Immature natural killer cell (primary cell): ENCODE measurements at regions not wholly inside any gene's neighbourhood (a gene's known extent, or its start where the extent isn't known, plus 50 kb on each side); places are given as distances from the start of the nearest gene placed in this dataset.

Experiments used
- DNase-seq, 3 donors: peaks; one replicate each; pipeline ENCODE4 v3.0.0; 2022; ENCODE audit warnings: mixed read lengths in 1 of 3
- H3K27ac Mint-ChIP-seq, 6 donors: one replicate each; pipeline ENCODE4 v1.8.0; 2020; ENCODE audit warnings: mixed read lengths in 6 of 6, mild to moderate bottlenecking in 5 of 6, inconsistent platforms in 4 of 6, moderate library complexity in 3 of 6
- H3K27me3 Mint-ChIP-seq, 3 donors: one replicate each; pipeline ENCODE4 v1.8.0; 2020 to 2021; ENCODE audit warnings: low read depth in 3 of 3, mild to moderate bottlenecking in 3 of 3, mixed read lengths in 3 of 3, moderate library complexity in 3 of 3, inconsistent platforms in 1 of 3
- H3K36me3 Mint-ChIP-seq, 3 donors: one replicate each; pipeline ENCODE4 v1.8.0; 2020; ENCODE audit warnings: mixed read lengths in 3 of 3, inconsistent platforms in 2 of 3, mild to moderate bottlenecking in 2 of 3
- H3K4me1 Mint-ChIP-seq, 2 donors: one replicate each; pipeline ENCODE4 v1.8.0; 2020; ENCODE audit warnings: inconsistent platforms in 2 of 2, mild to moderate bottlenecking in 2 of 2, mixed read lengths in 2 of 2, moderate library complexity in 1 of 2
- H3K4me3 Mint-ChIP-seq, 5 donors: one replicate each; pipeline ENCODE4 v1.8.0; 2020; ENCODE audit warnings: mild to moderate bottlenecking in 5 of 5, mixed read lengths in 5 of 5, inconsistent platforms in 3 of 5, moderate library complexity in 3 of 5
- H3K9me3 Mint-ChIP-seq, 6 donors: one replicate each; pipeline ENCODE4 v1.8.0; 2020; ENCODE audit warnings: mild to moderate bottlenecking in 6 of 6, mixed read lengths in 6 of 6, inconsistent platforms in 4 of 6, moderate library complexity in 3 of 6

DNA sequence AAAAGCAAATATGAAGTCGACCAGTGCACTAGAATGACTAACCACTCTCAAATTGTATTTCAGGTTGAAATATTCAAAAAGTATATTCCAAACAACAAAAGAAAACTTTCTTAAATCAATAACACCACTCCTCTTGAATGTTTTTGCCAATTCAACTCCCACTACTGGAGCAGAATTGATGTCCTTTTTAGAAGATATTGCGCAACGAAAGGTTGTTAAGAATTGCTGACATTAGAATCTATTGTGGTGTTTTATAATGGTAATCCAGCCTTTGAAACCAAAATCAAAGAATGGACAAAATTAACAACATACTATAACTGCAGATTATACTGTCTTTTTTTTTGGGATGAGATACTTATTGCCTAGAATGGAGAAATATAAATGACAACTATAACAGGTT lies 331.3 kb downstream of the GRXCR1 start:
- H3K4me3 Mint-ChIP-seq, result no peak overlapping the region
- no peak overlapping the region for H3K27ac Mint-ChIP-seq
- peaks cover 3 to 31% (median 10%) of the 10 kb centered on the region in 6 donors for H3K9me3 Mint-ChIP-seq
- H3K4me1 Mint-ChIP-seq, result no peaks in the 10 kb centered on the region
- DNase-seq, result no peak
- H3K27me3 Mint-ChIP-seq, result no peaks in the 10 kb centered on the region
- H3K36me3 Mint-ChIP-seq, result no peaks in the 10 kb centered on the region

GRCh38 chr4:43224559-43224958 lies 332.0 kb downstream of the GRXCR1 start:
- no peak for DNase-seq
- Mint-ChIP-seq H3K4me1 (no peaks in the 10 kb centered on the region), H3K27ac (no peak overlapping the region)

DNA sequence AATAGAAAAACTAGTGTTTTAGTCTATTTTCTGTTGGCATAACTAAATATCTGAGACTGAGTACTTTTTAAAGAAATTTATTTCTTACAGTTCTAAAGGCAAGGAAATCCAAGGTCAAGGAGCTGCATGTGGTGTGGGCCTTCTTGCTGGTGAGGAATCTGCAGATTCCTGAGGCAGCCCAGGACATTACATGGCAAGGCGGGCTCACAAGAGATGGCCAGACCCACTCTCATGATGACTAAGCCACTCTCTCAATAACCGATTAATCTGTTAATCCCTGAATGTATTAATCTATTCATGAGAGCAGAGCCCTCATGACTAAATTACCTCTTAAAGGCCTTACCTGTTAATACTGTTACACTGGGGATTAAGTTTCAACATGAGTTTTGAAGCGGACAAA lies 340.8 kb downstream of the GRXCR1 start:
- H3K27ac Mint-ChIP-seq, result no peak overlapping the region
- no peak for DNase-seq
- H3K4me1 Mint-ChIP-seq, result no peaks in the 10 kb centered on the region
- H3K36me3 Mint-ChIP-seq, result no peaks in the 10 kb centered on the region
- H3K4me3 Mint-ChIP-seq, result no peak overlapping the region
- peaks cover 1 to 34% (median 5%) of the 10 kb centered on the region in 6 donors for H3K9me3 Mint-ChIP-seq
- H3K27me3 Mint-ChIP-seq, result no peaks in the 10 kb centered on the region

More at GRCh38 chr4:43224559-43224958, 332.0 kb downstream of the GRXCR1 start:
- H3K4me3 Mint-ChIP-seq, result no peak overlapping the region
- no peaks in the 10 kb centered on the region for H3K27me3 Mint-ChIP-seq
- H3K36me3 Mint-ChIP-seq, result no peaks in the 10 kb centered on the region
- H3K9me3 Mint-ChIP-seq, result peaks cover 3 to 32% (median 10%) of the 10 kb centered on the region in 6 donors

GRCh38 chr4:43234626-43235415 lies 342.3 kb downstream of the GRXCR1 start:
- no peak overlapping the region for H3K4me3 Mint-ChIP-seq
- H3K27me3 Mint-ChIP-seq, result no peaks in the 10 kb centered on the region
- H3K4me1 Mint-ChIP-seq, result no peaks in the 10 kb centered on the region
- H3K9me3 Mint-ChIP-seq, result peaks cover 4 to 27% (median 8%) of the 10 kb centered on the region in 6 donors
- no peak overlapping the region for H3K27ac Mint-ChIP-seq
- H3K36me3 Mint-ChIP-seq, result no peaks in the 10 kb centered on the region
- no peak for DNase-seq

GRCh38 chr4:43238008-43238407 lies 345.5 kb downstream of the GRXCR1 start:
- H3K9me3 Mint-ChIP-seq, result peaks cover 2 to 23% (median 10%) of the 10 kb centered on the region in 6 donors
- no peak overlapping the region for H3K27ac Mint-ChIP-seq
- no peaks in the 10 kb centered on the region for H3K36me3 Mint-ChIP-seq
- DNase-seq, result no peak
- no peaks in the 10 kb centered on the region for H3K4me1 Mint-ChIP-seq
- H3K4me3 Mint-ChIP-seq, result no peak overlapping the region
- H3K27me3 Mint-ChIP-seq, result no peaks in the 10 kb centered on the region

- Mint-ChIP-seq H3K4me3 (no peak overlapping the region), H3K27me3 (no peaks in the 10 kb centered on the region), H3K9me3 (peaks cover 2 to 23% (median 10%) of the 10 kb centered on the region in 6 donors), H3K4me1 (no peaks in the 10 kb centered on the region), H3K36me3 (no peaks in the 10 kb centered on the region), H3K27ac (no peak overlapping the region)
- no peak for DNase-seq
Observed at GRCh38 chr4:43238585-43238984, 346.1 kb downstream of the GRXCR1 start.

DNA sequence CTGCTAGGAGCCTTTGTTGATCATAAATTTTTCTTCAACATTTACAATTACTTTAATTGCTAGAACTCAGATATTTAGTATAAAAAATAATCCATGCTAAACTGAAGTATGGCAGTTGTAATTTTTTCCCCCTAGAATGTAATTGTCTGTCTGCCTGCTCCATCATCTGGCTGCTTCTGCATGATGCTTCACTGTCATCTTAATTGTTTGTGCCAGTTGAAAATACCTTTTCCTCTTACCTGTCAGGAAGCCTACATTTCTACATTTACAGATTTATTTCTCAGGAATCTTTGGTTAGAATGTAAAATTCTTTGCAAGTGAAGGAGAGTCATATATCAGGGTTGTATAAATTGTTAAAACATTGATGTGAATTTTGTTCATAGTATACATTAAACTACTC lies 348.6 kb downstream of the GRXCR1 start:
- H3K27ac Mint-ChIP-seq, result no peak overlapping the region
- H3K36me3 Mint-ChIP-seq, result no peaks in the 10 kb centered on the region
- no peak for DNase-seq
- no peaks in the 10 kb centered on the region for H3K4me1 Mint-ChIP-seq
- peaks cover 2 to 18% (median 11%) of the 10 kb centered on the region in 6 donors for H3K9me3 Mint-ChIP-seq
- no peak overlapping the region for H3K4me3 Mint-ChIP-seq
- H3K27me3 Mint-ChIP-seq, result no peaks in the 10 kb centered on the region

DNA sequence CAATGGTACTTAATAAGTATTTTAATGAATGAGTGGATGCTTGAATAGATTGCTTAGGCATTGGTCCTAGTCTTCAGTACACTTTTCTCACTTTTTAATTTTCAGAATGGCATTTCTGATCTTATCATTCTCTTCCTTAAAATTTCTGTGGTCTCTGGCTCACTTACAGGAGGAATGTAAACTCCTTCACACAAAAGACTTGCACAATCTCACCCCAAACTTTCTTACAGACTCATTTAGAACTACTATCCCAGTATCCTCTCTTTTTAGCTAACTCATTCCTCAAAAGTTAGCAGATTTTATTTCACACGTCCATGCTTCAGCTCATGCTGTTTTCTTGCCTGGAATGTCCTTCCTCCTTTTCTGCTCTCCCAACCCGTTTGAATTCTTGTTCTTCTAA lies 350.1 kb downstream of the GRXCR1 start:
- Mint-ChIP-seq H3K36me3 (no peaks in the 10 kb centered on the region), H3K4me3 (no peak overlapping the region), H3K4me1 (no peaks in the 10 kb centered on the region), H3K27me3 (no peaks in the 10 kb centered on the region), H3K9me3 (peaks cover 2 to 21% (median 14%) of the 10 kb centered on the region in 6 donors), H3K27ac (no peak overlapping the region)
- no peak for DNase-seq

GRCh38 chr4:43243433-43244116 lies 351.1 kb downstream of the GRXCR1 start:
- Mint-ChIP-seq H3K36me3 (no peaks in the 10 kb centered on the region), H3K9me3 (peaks cover 2 to 21% (median 15%) of the 10 kb centered on the region in 6 donors), H3K4me3 (no peak overlapping the region), H3K27ac (no peak overlapping the region), H3K4me1 (no peaks in the 10 kb centered on the region), H3K27me3 (peaks cover 0 to under 1% (median 0%) of the 10 kb centered on the region in 3 donors)
- DNase-seq, result no peak

- H3K27me3 Mint-ChIP-seq, result peaks cover 0 to 2% (median 1%) of the 10 kb centered on the region in 3 donors
- no peaks in the 10 kb centered on the region for H3K4me1 Mint-ChIP-seq
Observed at GRCh38 chr4:43244688-43245382, 352.3 kb downstream of the GRXCR1 start.

DNA sequence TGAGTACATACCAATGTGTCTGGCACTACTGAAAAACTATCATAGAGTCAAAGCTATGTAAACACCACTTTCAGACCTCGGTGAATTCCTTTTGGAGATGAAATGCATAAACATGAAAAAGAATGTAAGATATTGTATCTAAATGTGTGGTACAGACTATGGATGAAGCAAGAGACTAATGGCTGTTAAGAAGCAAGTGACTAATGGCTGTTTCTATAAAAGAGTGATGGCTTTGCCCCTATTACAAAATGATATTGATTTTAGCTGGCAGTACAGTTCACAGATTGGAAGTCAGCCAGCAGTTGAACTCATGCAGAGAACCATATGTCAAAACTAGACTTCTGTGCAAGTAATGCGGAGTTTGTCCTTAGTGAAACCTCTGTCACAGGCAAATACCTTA lies 359.3 kb downstream of the GRXCR1 start:
- no peak for DNase-seq
- no peaks in the 10 kb centered on the region for H3K36me3 Mint-ChIP-seq
- peaks cover 0 to 2% (median 1%) of the 10 kb centered on the region in 3 donors for H3K27me3 Mint-ChIP-seq
- peaks cover 13 to 34% (median 19%) of the 10 kb centered on the region in 6 donors for H3K9me3 Mint-ChIP-seq
- no peaks in the 10 kb centered on the region for H3K4me1 Mint-ChIP-seq
- H3K27ac Mint-ChIP-seq, result no peak overlapping the region
- no peak overlapping the region for H3K4me3 Mint-ChIP-seq

More at GRCh38 chr4:43244688-43245382, 352.3 kb downstream of the GRXCR1 start:
- Mint-ChIP-seq H3K27ac (no peak overlapping the region), H3K9me3 (peaks cover 4 to 23% (median 16%) of the 10 kb centered on the region in 6 donors), H3K4me3 (no peak overlapping the region), H3K36me3 (no peaks in the 10 kb centered on the region)
- no peak for DNase-seq

- no peak overlapping the region for H3K4me3 Mint-ChIP-seq
- no peaks in the 10 kb centered on the region for H3K36me3 Mint-ChIP-seq
Observed at GRCh38 chr4:43253541-43253940, 361.0 kb downstream of the GRXCR1 start.

GRCh38 chr4:43264730-43265129 lies 372.2 kb downstream of the GRXCR1 start:
- Mint-ChIP-seq H3K4me3 (no peak overlapping the region), H3K27ac (no peak overlapping the region), H3K36me3 (no peaks in the 10 kb centered on the region)

More at GRCh38 chr4:43253541-43253940, 361.0 kb downstream of the GRXCR1 start:
- no peak overlapping the region for H3K27ac Mint-ChIP-seq
- DNase-seq, result no peak
- no peaks in the 10 kb centered on the region for H3K4me1 Mint-ChIP-seq
- peaks cover 13 to 35% (median 22%) of the 10 kb centered on the region in 6 donors for H3K9me3 Mint-ChIP-seq
- H3K27me3 Mint-ChIP-seq, result peaks cover 0 to 2% (median 1%) of the 10 kb centered on the region in 3 donors

GRCh38 chr4:43271946-43272345 lies 379.4 kb downstream of the GRXCR1 start:
- Mint-ChIP-seq H3K27me3 (no peaks in the 10 kb centered on the region), H3K27ac (no peak overlapping the region), H3K4me1 (no peaks in the 10 kb centered on the region), H3K9me3 (peaks cover 4 to 32% (median 16%) of the 10 kb centered on the region in 6 donors), H3K36me3 (no peaks in the 10 kb centered on the region), H3K4me3 (no peak overlapping the region)
- DNase-seq, result no peak

More at GRCh38 chr4:43264730-43265129, 372.2 kb downstream of the GRXCR1 start:
- no peaks in the 10 kb centered on the region for H3K4me1 Mint-ChIP-seq
- H3K27me3 Mint-ChIP-seq, result no peaks in the 10 kb centered on the region
- H3K9me3 Mint-ChIP-seq, result peaks cover 8 to 45% (median 16%) of the 10 kb centered on the region in 6 donors
- DNase-seq, result no peak
